ENCODE measurements at regions not wholly inside any gene's neighbourhood (a gene's known extent, or its start where the extent isn't known, plus 50 kb on each side); places are given as distances from the start of the nearest gene placed in this dataset.
"Not testable (repeated sequence)": the region's sequence is repeated elsewhere in the genome, so short reads cannot be mapped to it uniquely, and the experiment has no call there.

GRCh38 chr1:101497881-101498559 is 261.2 kb downstream of the S1PR1 start:
- no peak for ATAC-seq
- TF ChIP-seq OSR1 (CRISPR knock-in tag; IDR thresholded peaks at IDR 0.05) (no peak), ZFP30 (CRISPR knock-in tag; IDR thresholded peaks at IDR 0.05) (no peak), CSRNP3 (CRISPR knock-in tag; IDR thresholded peaks at IDR 0.05) (no peak), PATZ1 (CRISPR knock-in tag; IDR thresholded peaks at IDR 0.05; ENCODE audit: borderline replicate concordance) (no peak), ESRRG (CRISPR knock-in tag; IDR thresholded peaks at IDR 0.05) (no peak), PPARA (CRISPR knock-in tag; IDR thresholded peaks at IDR 0.05; ENCODE audit: borderline replicate concordance) (no peak), GLIS3 (CRISPR knock-in tag; IDR thresholded peaks at IDR 0.05) (no peak), ZNF8 (CRISPR knock-in tag; IDR thresholded peaks at IDR 0.05) (no peak), ZNF70 (CRISPR knock-in tag; IDR thresholded peaks at IDR 0.05) (no peak)

- not testable (repeated sequence) for ATAC-seq
These were observed 267.3 kb downstream of the S1PR1 start for GRCh38 chr1:101504106-101504505.

- ATAC-seq = not testable (repeated sequence)
These were observed 268.4 kb downstream of the S1PR1 start for GRCh38 chr1:101505240-101505639.

GRCh38 chr1:101506541-101507164 is 269.8 kb downstream of the S1PR1 start:
- no peak for TF ChIP-seq RARB (CRISPR knock-in tag; IDR thresholded peaks at IDR 0.05)
- no peak for TF ChIP-seq SNAI2 (CRISPR knock-in tag; IDR thresholded peaks at IDR 0.05)
- TF ChIP-seq ESRRG (CRISPR knock-in tag; IDR thresholded peaks at IDR 0.05) = no peak
- no peak for TF ChIP-seq PPARA (CRISPR knock-in tag; IDR thresholded peaks at IDR 0.05; ENCODE audit: borderline replicate concordance)
- no peak for TF ChIP-seq BACH2 (CRISPR knock-in tag; IDR thresholded peaks at IDR 0.05; ENCODE audit: borderline replicate concordance)
- no peak for TF ChIP-seq ISL1 (CRISPR knock-in tag; IDR thresholded peaks at IDR 0.05)
- no peak for TF ChIP-seq ZNF70 (CRISPR knock-in tag; IDR thresholded peaks at IDR 0.05)
- no peak for TF ChIP-seq POU6F1 (CRISPR knock-in tag; IDR thresholded peaks at IDR 0.05; ENCODE audit: borderline replicate concordance, low read depth)
- no peak for TF ChIP-seq TCF4 (CRISPR knock-in tag; IDR thresholded peaks at IDR 0.05; ENCODE audit: borderline replicate concordance)
- no peak for TF ChIP-seq ZNF8 (CRISPR knock-in tag; IDR thresholded peaks at IDR 0.05)
- TF ChIP-seq ZFP3 (CRISPR knock-in tag; IDR thresholded peaks at IDR 0.05) = no peak
- no peak for TF ChIP-seq ZC3H10 (CRISPR knock-in tag; IDR thresholded peaks at IDR 0.05)
- no peak for TF ChIP-seq ARNTL (CRISPR knock-in tag; IDR thresholded peaks at IDR 0.05; ENCODE audit: borderline replicate concordance, low read depth)
- TF ChIP-seq PATZ1 (CRISPR knock-in tag; IDR thresholded peaks at IDR 0.05; ENCODE audit: borderline replicate concordance) = no peak
- TF ChIP-seq CREB5 (CRISPR knock-in tag; IDR thresholded peaks at IDR 0.05; ENCODE audit: low read depth) = no peak
- no peak for TF ChIP-seq CSRNP3 (CRISPR knock-in tag; IDR thresholded peaks at IDR 0.05)
- no peak for TF ChIP-seq TOX (CRISPR knock-in tag; IDR thresholded peaks at IDR 0.05; ENCODE audit: borderline replicate concordance)
- no peak for TF ChIP-seq ZNF565 (CRISPR knock-in tag; conservative IDR thresholded peaks at IDR 0.05; ENCODE audit: low read depth)
- TF ChIP-seq GLIS3 (CRISPR knock-in tag; IDR thresholded peaks at IDR 0.05) = no peak
- TF ChIP-seq TSHZ2 (CRISPR knock-in tag; IDR thresholded peaks at IDR 0.05) = no peak
- peak; percentile 84 for ATAC-seq
